ENCODE measurements at regions not wholly inside any gene's neighbourhood (a gene's known extent, or its start where the extent isn't known, plus 50 kb on each side); places are given as distances from the start of the nearest gene placed in this dataset.
A peak's percentile ranks its signal among the peaks of the same experiment; 100 is the strongest.

DNA sequence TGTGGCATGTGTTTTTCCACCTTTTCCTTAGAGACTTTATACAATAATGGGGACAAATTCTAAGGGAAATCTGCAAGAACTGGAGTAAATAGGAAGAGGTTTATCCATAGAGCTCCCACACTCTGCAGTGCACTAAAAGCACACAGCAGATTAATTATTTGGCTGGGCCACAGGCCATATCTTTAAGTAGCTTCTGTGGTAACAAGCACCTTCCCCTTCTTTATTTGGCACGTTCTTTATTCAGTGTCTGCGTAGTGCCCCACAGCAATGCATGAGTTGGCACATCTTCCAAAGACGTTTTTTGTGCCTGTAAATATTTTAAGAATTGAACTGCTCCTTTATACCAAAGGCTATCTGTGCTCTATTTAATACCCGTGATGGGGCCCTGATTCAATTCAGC is 104.9 kb upstream of the MBL2 start:
- no peak for DNase-seq (ENCODE audit: low read depth)

GRCh38 chr10:52875336-52875735 is 102.8 kb upstream of the MBL2 start:
- DNase-seq (ENCODE audit: low read depth) = no peak

DNA sequence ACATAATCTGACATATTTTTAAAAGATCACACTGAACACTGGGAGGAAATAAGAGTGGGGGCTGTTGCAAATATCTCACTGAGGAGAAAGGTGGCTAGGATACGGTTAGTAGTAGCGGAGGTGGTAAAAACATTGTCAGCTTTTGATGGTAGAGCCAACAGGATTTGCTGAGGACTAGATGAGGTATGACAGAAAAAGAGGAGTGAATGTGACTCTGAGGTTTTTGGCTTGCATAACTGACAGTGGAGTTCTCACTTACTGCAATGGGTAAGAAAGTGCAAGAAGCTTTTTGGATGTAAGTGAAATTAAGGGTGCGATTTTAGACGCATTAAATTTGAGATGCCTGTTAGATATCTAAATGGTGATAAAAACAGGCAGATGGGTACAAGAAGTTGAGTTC is 102.0 kb upstream of the MBL2 start:
- no peak for DNase-seq (ENCODE audit: low read depth)

GRCh38 chr10:52871191-52871843 is 98.7 kb upstream of the MBL2 start:
- DNase-seq (ENCODE audit: low read depth) = no peak

DNA sequence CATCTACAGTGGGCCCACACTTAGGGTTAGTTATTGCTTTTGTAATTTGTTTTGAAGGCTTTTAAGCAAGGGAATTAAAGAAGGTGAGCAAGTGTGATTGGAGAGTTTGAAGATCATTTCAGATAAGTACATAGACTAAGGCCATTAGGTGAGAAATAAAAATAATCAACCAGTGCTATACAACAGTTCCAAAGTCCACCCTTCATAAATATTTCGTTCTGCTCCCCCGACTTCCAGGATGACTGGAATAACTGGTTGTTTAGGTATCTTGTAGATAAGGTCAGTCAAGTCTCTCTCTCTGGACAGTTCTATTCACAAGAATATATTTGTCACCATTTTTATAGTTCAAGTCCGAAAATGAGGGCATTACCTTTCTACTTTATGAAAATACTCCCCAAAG is 98.0 kb upstream of the MBL2 start:
- no peak for DNase-seq (ENCODE audit: low read depth)

- no peak for DNase-seq (ENCODE audit: low read depth)
Observed at GRCh38 chr10:52869864-52870263, 97.3 kb upstream of the MBL2 start.

GRCh38 chr10:52865213-52865612 is 92.6 kb upstream of the MBL2 start:
- no peak for DNase-seq (ENCODE audit: low read depth)

GRCh38 chr10:52864201-52865106 is 91.9 kb upstream of the MBL2 start:
- DNase-seq (ENCODE audit: low read depth) = peak; percentile 85

DNA sequence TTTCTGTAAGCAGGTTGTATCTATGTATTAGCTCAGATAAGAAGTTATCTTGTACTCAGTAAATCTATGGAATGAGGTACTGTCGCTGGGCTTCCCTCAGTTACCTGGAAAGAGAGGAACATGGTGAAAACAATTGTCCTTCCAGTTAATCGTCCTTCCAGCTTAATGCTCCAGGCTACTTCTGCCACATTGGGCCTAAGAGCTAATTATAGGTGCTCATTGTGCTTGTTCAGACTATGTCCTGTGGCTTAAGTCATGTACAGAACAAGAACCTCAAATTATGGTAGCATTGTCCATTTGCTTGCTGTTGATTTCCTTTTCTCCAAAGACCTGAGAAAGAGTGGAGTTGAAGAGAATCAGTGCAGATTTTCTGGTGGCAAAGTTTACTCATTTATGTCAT is 86.1 kb upstream of the MBL2 start:
- DNase-seq (ENCODE audit: low read depth) = no peak

DNA sequence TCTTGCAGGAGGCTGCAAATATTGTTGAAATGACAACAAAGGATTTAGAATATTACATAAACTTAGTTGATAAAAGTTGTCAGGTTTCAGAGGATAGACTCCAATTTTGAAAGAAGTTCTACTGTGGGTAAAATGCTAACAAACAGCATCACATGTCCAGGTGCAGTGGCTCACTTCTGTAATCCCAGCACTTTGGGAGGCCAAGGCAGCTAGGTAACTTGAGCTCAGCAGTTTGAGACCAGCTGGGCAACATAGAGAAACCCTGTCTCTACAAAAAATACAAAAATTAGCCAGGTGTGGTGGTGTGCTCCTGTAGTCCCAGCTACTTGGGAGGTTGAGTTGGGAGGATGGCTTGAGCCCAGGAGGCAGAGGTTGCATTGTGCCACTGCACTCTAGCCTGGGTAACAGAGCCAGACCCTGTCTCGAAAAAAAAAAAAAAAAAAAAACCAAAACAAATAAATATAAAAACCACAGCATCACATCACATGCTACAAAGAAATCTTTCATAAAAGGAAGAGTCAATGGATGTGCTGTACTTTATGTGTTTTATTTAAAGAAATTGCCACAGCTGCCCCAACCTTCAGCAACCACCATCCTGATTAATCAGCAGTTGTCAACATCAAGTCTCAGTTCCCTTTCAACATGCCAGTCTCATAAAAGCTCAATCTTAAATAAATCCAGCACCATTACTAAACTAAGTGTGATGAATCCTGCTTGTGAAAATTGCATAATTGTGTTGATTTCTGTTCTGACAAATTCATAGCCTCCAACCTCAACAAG is 83.2 kb upstream of the MBL2 start:
- no peak for DNase-seq (ENCODE audit: low read depth)

DNA sequence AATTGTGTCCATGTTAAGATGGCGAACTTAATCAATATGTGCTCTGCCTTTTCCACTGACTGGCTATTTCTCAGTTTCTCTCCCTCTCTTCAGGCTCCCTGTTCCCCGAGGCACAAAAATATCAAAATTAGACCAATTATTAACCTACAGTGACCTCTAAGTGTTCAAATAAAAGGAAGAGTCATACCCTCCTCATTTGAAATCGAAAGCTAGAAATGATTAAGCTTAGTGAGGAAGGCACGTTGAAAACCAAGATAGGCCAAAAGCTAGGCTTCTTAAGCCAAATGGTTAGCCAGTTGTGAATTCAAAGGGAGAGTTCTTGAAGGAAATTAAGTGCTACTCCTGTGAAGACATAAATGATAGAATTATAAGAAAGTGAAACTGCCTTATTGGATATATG is 81.1 kb upstream of the MBL2 start:
- DNase-seq (ENCODE audit: low read depth) = no peak

GRCh38 chr10:52836816-52837215 is 64.2 kb upstream of the MBL2 start:
- no peak for DNase-seq (ENCODE audit: low read depth)

Data from GM04503 (cell line).